GM06990 (cell line): ENCODE measurements at regions not wholly inside any gene's neighbourhood (a gene's known extent, or its start where the extent isn't known, plus 50 kb on each side); places are given as distances from the start of the nearest gene placed in this dataset.

Experiments used
- DNase-seq: peaks from one replicate; pipeline ENCODE4 v3.0.0-alpha.2; 2011; ENCODE audit not compliant: insufficient read length; ENCODE audit errors: extremely low read depth
- H3K27me3 ChIP-seq: replicated peaks from 2 replicates; pipeline ENCODE4 v1.6.0; 2011; ENCODE audit warnings: low read length; ENCODE audit not compliant: control insufficient read depth, insufficient read depth
- H3K36me3 ChIP-seq: 2 replicates; pipeline ENCODE4 v1.5.1; 2011; ENCODE audit warnings: low read length; ENCODE audit not compliant: control insufficient read depth, insufficient read depth
- H3K4me3 ChIP-seq: replicated peaks from 2 replicates; pipeline ENCODE4 v1.5.1; 2011; ENCODE audit warnings: low read depth, mild to moderate bottlenecking, control low read depth, low read length
- CTCF ChIP-seq: IDR thresholded peaks from 2 replicates; pipeline ENCODE4 v1.5.1; 2011; ENCODE audit warnings: low read length, control low read depth, mild to moderate bottlenecking, inconsistent platforms; ENCODE audit not compliant: insufficient read depth, poor library complexity, severe bottlenecking

- no peak for TF ChIP-seq CTCF
- H3K27me3 ChIP-seq: no peaks in the 10 kb centered on the region
- DNase-seq: no peak
- H3K4me3 ChIP-seq: no peak overlapping the region
- H3K36me3 ChIP-seq: no peaks in the 10 kb centered on the region
Measured at GRCh38 chr9:20082406-20082805, 293.6 kb upstream of the SLC24A2 start.

- TF ChIP-seq CTCF: no peak
- DNase-seq: no peak
- Histone ChIP-seq H3K4me3 (no peak overlapping the region), H3K36me3 (no peaks in the 10 kb centered on the region), H3K27me3 (no peaks in the 10 kb centered on the region)
Measured at GRCh38 chr9:20078246-20078645, 289.4 kb upstream of the SLC24A2 start.

- Histone ChIP-seq H3K27me3 (no peaks in the 10 kb centered on the region), H3K4me3 (no peak overlapping the region), H3K36me3 (no peaks in the 10 kb centered on the region)
- no peak for TF ChIP-seq CTCF
- DNase-seq: no peak
Measured at GRCh38 chr9:20074291-20074690, 285.5 kb upstream of the SLC24A2 start.

GRCh38 chr9:20070336-20070735 lies 281.5 kb upstream of the SLC24A2 start:
- Histone ChIP-seq H3K27me3 (no peaks in the 10 kb centered on the region), H3K36me3 (no peaks in the 10 kb centered on the region), H3K4me3 (no peak overlapping the region)
- DNase-seq: no peak
- no peak for TF ChIP-seq CTCF

- DNase-seq: no peak
- TF ChIP-seq CTCF: no peak
- Histone ChIP-seq H3K4me3 (no peak overlapping the region), H3K27me3 (no peaks in the 10 kb centered on the region), H3K36me3 (no peaks in the 10 kb centered on the region)
Measured at GRCh38 chr9:20065796-20066700, 277.2 kb upstream of the SLC24A2 start.
